ENCODE measurements at regions not wholly inside any gene's neighbourhood (a gene's known extent, or its start where the extent isn't known, plus 50 kb on each side); places are given as distances from the start of the nearest gene placed in this dataset.

DNA sequence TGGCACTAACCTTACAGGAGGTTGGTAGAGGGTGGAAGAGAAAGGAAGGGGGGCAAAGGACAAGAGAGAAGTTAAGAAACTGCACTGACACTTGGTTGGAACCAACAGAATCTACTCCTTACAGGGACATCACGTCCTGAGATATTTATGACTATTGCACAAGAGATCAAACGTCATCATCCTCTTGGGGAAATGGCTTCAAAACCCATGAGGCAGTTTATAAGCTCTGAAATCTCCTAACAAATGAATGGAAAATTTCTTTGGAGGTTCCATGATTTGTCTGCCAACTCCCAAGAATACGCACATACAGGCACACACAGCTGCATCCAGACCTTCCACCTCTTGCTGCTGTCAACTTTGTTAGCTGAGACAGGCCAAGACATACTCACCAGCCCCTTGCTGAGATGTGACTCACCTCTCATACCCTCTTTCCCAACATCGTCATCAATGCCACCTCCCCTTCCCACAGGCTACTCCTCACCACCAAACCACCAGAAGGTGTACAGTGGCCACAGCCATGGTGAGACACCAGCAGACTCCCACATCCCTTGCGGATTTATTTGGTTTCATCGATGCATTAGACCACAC lies 135.5 kb downstream of the SETD4 start:
- no peak overlapping the region for H3K4me3 ChIP-seq (ENCODE audit: low read length)
- peak; percentile 70 for DNase-seq (ENCODE audit: low read depth)
- TF ChIP-seq CTCF (conservative IDR thresholded peaks at IDR 0.05; ENCODE audit: low read length) = no peak

DNA sequence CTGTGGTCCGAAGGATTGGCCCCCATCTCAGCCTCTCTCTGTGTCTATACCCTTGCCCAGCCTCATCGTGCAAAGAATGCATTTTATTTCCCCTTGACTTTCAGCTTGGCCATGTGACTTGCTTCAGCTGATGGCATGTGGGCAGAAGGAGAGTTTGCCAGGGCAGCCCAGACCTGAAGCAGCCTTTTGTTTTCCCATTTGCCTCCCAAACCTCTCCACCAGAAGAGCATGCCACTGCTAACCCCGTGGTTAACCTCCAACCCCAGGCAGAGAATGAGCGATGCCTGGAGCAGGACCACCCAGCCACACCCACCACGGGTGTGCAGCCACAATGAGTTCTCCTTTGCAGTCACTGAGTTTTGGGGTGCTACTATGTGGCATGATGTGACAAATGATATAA lies 136.4 kb downstream of the SETD4 start:
- DNase-seq (ENCODE audit: low read depth) = no peak
- TF ChIP-seq CTCF (conservative IDR thresholded peaks at IDR 0.05; ENCODE audit: low read length) = no peak
- H3K4me3 ChIP-seq (ENCODE audit: low read length) = no peak overlapping the region

- peak; percentile 17 for DNase-seq (ENCODE audit: low read depth)
- H3K4me3 ChIP-seq (ENCODE audit: low read length) = no peak overlapping the region
- no peak for TF ChIP-seq CTCF (conservative IDR thresholded peaks at IDR 0.05; ENCODE audit: low read length)
Observed at GRCh38 chr21:35922618-35923017, 137.7 kb downstream of the SETD4 start.

DNA sequence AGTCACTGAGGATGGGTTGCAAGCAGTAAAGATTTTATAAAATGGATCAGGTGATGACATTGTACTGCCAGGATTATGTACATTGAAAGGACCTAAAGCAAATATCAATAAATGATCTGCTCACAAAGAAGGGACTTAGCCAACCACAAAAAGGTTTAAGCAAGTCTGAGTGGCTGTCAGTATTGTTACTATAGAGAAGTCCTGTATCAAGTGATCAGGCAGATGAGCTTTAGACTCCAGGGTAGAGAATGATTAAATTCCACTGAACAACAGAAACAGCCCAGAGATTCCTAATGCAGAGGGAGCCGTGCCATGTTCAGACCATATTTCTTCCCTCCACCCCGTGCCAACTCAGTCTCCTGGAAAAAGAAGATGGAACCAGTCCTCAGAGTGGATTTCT lies 138.9 kb downstream of the SETD4 start:
- TF ChIP-seq CTCF (conservative IDR thresholded peaks at IDR 0.05; ENCODE audit: low read length) = no peak
- no peak for DNase-seq (ENCODE audit: low read depth)
- no peak overlapping the region for H3K4me3 ChIP-seq (ENCODE audit: low read length)

DNA sequence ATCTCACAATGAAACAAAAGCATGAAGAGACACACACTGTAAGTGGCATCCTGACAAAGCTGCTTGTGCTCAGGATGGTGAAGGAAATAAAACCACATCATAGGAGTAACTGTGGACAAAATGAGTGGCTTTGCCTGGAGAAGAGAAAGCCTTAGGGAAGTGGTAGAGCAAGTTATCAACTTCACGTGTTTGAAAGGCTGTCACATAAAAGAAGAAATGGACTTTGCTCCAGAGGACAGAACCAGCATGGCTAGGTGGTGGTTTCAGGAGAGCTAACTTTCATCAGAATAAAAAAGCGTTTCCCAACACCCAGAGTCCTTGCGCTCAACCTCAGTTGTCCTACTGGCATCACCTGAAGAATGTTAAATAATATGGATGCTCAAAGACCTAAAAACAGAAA lies 139.9 kb downstream of the SETD4 start:
- TF ChIP-seq CTCF (conservative IDR thresholded peaks at IDR 0.05; ENCODE audit: low read length) = no peak
- DNase-seq (ENCODE audit: low read depth) = no peak

DNA sequence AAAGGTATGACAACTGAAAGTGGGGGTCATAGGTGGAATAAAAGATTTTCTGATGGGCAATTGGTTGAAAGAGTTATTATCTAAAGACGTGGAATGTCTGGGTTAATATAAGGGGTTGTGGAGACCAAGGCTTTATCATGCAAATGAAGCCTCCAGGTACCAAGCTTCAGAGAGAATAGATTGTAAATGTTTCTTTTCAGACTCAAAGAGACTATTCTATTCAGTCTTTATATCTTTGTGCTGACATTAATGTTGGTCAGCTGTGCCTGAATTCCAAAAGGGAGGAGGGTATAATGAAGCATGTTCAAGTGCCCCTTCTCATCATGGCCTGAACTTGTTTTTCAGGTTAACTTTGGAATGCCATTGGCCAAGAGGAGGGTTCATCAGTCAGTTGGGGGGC lies 145.3 kb downstream of the SETD4 start:
- DNase-seq (ENCODE audit: low read depth) = no peak
- TF ChIP-seq CTCF (conservative IDR thresholded peaks at IDR 0.05; ENCODE audit: low read length) = no peak
- no peak overlapping the region for H3K4me3 ChIP-seq (ENCODE audit: low read length)

More for the DNA sequence above, 139.9 kb downstream of the SETD4 start:
- H3K4me3 ChIP-seq (ENCODE audit: low read length) = no peak overlapping the region

- no peak overlapping the region for H3K4me3 ChIP-seq (ENCODE audit: low read length)
- DNase-seq (ENCODE audit: low read depth) = no peak
- no peak for TF ChIP-seq CTCF (conservative IDR thresholded peaks at IDR 0.05; ENCODE audit: low read length)
Observed at GRCh38 chr21:35911412-35912191, 148.7 kb downstream of the SETD4 start.
